HG02623 (cell line): ENCODE measurements at regions not wholly inside any gene's neighbourhood (a gene's known extent, or its start where the extent isn't known, plus 50 kb on each side); places are given as distances from the start of the nearest gene placed in this dataset.
A peak's percentile ranks its signal among the peaks of the same experiment; 100 is the strongest.
"Not testable (repeated sequence)": the region's sequence is repeated elsewhere in the genome, so short reads cannot be mapped to it uniquely, and the experiment has no call there.

Source experiments
- ATAC-seq: cut with Tn5 transposase; IDR thresholded peaks from one replicate; pipeline ENCODE4 v1.9.1; 2021; ENCODE audit warnings: moderate library complexity; ENCODE audit not compliant: unreplicated experiment

GRCh38 chr14:65153101-65153500 is 50.8 kb upstream of the MAX start:
- ATAC-seq = no peak

- ATAC-seq = peak; percentile 48
Measured at GRCh38 chr14:65156568-65157366, 54.5 kb upstream of the MAX start.

GRCh38 chr14:65159281-65160062 is 57.2 kb upstream of the MAX start:
- ATAC-seq = peak; percentile 53

- no peak for ATAC-seq
Measured at GRCh38 chr14:65160091-65160490, 57.8 kb upstream of the MAX start.

- ATAC-seq = no peak
Measured at GRCh38 chr14:65162031-65162430, 59.7 kb upstream of the MAX start.

- no peak for ATAC-seq
Measured at GRCh38 chr14:65164068-65164824, 61.9 kb upstream of the MAX start.

- ATAC-seq = no peak
Measured at GRCh38 chr14:65164825-65165135, 62.5 kb upstream of the MAX start.

- ATAC-seq = no peak
Measured at GRCh38 chr14:65167072-65167645, 64.8 kb upstream of the MAX start.

GRCh38 chr14:65168840-65169239 is 66.5 kb upstream of the MAX start:
- no peak for ATAC-seq

GRCh38 chr14:65169351-65169750 is 67.0 kb upstream of the MAX start:
- ATAC-seq = peak; percentile 89

GRCh38 chr14:65170318-65170717 is 68.0 kb upstream of the MAX start:
- no peak for ATAC-seq

GRCh38 chr14:65170768-65171507 is 68.6 kb upstream of the MAX start:
- ATAC-seq = no peak

GRCh38 chr14:65173973-65174693 is 71.8 kb upstream of the MAX start:
- no peak for ATAC-seq

- ATAC-seq = no peak
Measured at GRCh38 chr14:65174783-65175182, 72.5 kb upstream of the MAX start.

GRCh38 chr14:65177551-65177950 is 75.2 kb upstream of the MAX start:
- no peak for ATAC-seq

- ATAC-seq = not testable (repeated sequence)
Measured at GRCh38 chr14:65179231-65179630, 76.9 kb upstream of the MAX start.

GRCh38 chr14:65179918-65180724 is 77.8 kb upstream of the MAX start:
- peak; percentile 91 for ATAC-seq

- no peak for ATAC-seq
Measured at GRCh38 chr14:65180725-65181025, 78.4 kb upstream of the MAX start.

- no peak for ATAC-seq
Measured at GRCh38 chr14:65184032-65184764, 81.9 kb upstream of the MAX start.
